ENCODE measurements at regions not wholly inside any gene's neighbourhood (a gene's known extent, or its start where the extent isn't known, plus 50 kb on each side); places are given as distances from the start of the nearest gene placed in this dataset.

DNA sequence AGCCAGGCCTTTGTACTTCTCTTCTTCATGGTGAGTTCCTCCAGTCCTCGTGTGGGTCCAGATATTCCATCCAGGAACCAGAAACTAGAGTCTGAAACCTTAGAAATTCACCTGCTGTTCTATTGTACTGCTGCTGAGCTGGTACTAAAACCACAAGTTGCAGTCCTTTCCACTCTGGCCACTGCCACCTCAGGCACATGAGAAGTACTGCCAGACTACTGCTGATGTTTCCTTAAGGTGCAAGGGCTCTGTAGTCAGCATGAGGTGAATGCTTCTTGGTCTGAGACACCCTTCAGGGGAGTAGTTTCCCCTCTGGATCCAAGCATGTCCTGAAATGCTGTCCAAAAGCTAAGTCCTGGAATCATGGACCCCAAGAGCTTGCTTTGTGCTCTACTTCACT, 399.6 kb upstream of the CT83 start:
- intact Hi-C loops (cut with DNase I; ENCODE audit: low total_unique reads) = no loop called here
- Histone ChIP-seq H3K9me3 (no peaks in the 10 kb centered on the region), H3K27me3 (no peaks in the 10 kb centered on the region), H3K4me3 (no peak overlapping the region), H3K27ac (no peak overlapping the region), H3K36me3 (no peaks in the 10 kb centered on the region), H3K4me1 (no peaks in the 10 kb centered on the region)
- TF ChIP-seq, protein P1, sequence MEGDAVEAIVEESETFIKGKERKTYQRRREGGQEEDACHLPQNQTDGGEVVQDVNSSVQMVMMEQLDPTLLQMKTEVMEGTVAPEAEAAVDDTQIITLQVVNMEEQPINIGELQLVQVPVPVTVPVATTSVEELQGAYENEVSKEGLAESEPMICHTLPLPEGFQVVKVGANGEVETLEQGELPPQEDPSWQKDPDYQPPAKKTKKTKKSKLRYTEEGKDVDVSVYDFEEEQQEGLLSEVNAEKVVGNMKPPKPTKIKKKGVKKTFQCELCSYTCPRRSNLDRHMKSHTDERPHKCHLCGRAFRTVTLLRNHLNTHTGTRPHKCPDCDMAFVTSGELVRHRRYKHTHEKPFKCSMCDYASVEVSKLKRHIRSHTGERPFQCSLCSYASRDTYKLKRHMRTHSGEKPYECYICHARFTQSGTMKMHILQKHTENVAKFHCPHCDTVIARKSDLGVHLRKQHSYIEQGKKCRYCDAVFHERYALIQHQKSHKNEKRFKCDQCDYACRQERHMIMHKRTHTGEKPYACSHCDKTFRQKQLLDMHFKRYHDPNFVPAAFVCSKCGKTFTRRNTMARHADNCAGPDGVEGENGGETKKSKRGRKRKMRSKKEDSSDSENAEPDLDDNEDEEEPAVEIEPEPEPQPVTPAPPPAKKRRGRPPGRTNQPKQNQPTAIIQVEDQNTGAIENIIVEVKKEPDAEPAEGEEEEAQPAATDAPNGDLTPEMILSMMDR (IDR thresholded peaks at IDR 0.05) = no peak
- TF ChIP-seq POLR2AphosphoS5 (IDR thresholded peaks at IDR 0.05) (no peak), POLR2A (IDR thresholded peaks at IDR 0.05) (no peak), EP300 (IDR thresholded peaks at IDR 0.05) (no peak)
- no peak for DNase-seq
- WGBS, 5 donors = 19 to 67% (median 35%) methylated on average over 1 of the region's 1 CpG

DNA sequence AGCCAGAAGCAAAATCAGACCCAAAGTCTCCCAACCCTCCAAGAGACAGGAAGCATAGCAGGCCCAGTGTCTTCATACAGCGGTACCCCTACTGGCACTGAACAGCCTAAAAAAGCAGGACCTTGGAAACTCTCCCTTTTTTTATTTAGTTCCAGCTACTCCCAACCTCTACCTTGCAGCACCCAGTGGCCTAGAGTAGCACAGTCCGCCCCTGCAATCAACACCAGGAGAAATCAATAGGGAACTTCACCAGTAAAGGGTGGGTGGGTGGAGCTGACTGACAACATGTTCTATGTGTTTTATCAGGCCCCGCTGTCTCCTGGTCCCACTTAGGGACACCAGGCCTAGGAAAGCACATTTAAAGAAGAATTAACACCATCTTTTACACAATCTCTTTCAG, 378.5 kb upstream of the CT83 start:
- Histone ChIP-seq H3K27ac (no peak overlapping the region), H3K4me1 (no peaks in the 10 kb centered on the region), H3K27me3 (peaks cover 0 to 3% (median 0%) of the 10 kb centered on the region in 3 donors), H3K4me3 (no peak overlapping the region), H3K36me3 (no peaks in the 10 kb centered on the region), H3K9me3 (peaks cover 0 to 5% (median 0%) of the 10 kb centered on the region in 4 donors)
- no peak for TF ChIP-seq POLR2A (IDR thresholded peaks at IDR 0.05)
- no peak for TF ChIP-seq POLR2AphosphoS5 (IDR thresholded peaks at IDR 0.05)
- WGBS, 5 donors = 56 to 91% (median 73%) methylated on average over 3 of the region's 3 CpGs
- intact Hi-C loops (cut with DNase I; ENCODE audit: low total_unique reads) = no loop called here
- DNase-seq = no peak

DNA sequence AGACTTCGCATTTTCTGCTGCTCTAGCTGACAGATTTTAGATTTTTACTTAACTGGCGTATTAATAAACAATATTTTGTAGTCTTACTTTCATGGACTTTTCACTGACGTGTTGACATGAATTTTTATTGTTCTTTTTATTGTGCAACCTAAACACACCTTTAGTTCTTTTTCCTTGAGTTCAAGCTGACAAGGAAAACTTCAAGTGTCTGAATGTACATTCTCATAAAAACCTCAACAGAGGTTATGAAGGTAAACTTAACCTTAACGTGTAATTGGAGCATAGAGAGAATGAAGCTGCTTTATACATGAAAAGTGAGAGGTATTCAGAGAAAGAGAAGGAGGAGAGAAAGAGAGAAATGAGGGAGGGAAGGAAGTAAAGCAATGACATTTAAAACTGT, 364.3 kb upstream of the CT83 start:
- no peak for DNase-seq
- Histone ChIP-seq H3K36me3 (no peaks in the 10 kb centered on the region), H3K27ac (no peak overlapping the region), H3K4me1 (no peaks in the 10 kb centered on the region), H3K4me3 (no peak overlapping the region), H3K9me3 (no peaks in the 10 kb centered on the region), H3K27me3 (no peaks in the 10 kb centered on the region)
- intact Hi-C loops (cut with DNase I; ENCODE audit: low total_unique reads) = no loop called here
- 57 to 84% (median 76%) methylated on average over 4 of the region's 4 CpGs for WGBS, 5 donors
- TF ChIP-seq POLR2A (IDR thresholded peaks at IDR 0.05) (no peak), POLR2AphosphoS5 (IDR thresholded peaks at IDR 0.05) (no peak), EP300 (IDR thresholded peaks at IDR 0.05) (no peak)
- TF ChIP-seq, protein P1 (IDR thresholded peaks at IDR 0.05) = no peak

DNA sequence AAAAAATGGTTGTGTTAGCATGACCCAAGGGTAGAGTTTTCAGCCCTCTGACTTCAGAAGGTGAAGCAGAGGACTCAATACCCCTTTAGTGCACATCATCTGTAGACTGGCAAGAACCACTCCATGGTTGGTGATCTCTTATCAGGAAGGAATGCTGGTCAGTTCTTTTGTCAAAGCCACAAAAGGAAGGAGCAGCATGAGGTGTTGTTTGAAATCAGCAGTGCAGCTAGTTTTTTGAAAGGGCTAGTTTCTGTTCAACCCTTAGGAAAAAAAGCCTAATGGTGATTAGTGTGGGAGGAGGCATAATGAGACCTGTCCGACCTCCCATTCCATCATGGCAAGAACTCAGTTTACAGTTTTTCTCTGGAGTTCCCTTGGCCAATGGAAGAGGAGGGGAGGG, 362.0 kb upstream of the CT83 start:
- H3K4me1 ChIP-seq = no peaks in the 10 kb centered on the region
- H3K36me3 ChIP-seq = no peaks in the 10 kb centered on the region
- intact Hi-C loops (cut with DNase I; ENCODE audit: low total_unique reads) = no loop called here
- DNase-seq = no peak
- TF ChIP-seq POLR2A (IDR thresholded peaks at IDR 0.05) = no peak
- no peak for TF ChIP-seq POLR2AphosphoS5 (IDR thresholded peaks at IDR 0.05)
- 40 to 71% (median 46%) methylated on average over 1 of the region's 1 CpG for WGBS, 5 donors
- no peaks in the 10 kb centered on the region for H3K27me3 ChIP-seq
- no peaks in the 10 kb centered on the region for H3K9me3 ChIP-seq
- H3K27ac ChIP-seq = no peak overlapping the region
- H3K4me3 ChIP-seq = no peak overlapping the region

DNA sequence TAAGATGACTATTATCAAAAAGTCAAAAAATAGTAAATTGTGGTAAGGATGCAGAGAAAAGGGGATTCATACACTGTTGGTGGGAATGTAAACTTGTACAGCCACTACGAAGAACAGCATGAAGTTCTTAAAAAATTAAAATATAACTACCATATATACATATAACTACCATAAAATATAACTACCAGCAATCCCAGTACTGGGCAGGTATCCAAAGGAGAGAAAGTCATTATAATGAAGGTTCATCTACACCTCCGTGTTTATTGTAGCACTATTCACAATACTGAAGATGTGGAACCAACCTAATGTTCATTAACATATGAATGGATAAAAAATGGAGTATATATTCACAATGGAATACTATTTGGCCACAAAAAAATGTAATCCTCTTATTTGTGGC, 360.9 kb upstream of the CT83 start:
- H3K4me3 ChIP-seq = no peak overlapping the region
- no peaks in the 10 kb centered on the region for H3K36me3 ChIP-seq
- DNase-seq = no peak
- H3K9me3 ChIP-seq = no peaks in the 10 kb centered on the region
- no peaks in the 10 kb centered on the region for H3K27me3 ChIP-seq
- WGBS, 5 donors = 55 to 83% (median 81%) methylated on average over 2 of the region's 2 CpGs
- no peak for TF ChIP-seq POLR2A (IDR thresholded peaks at IDR 0.05)
- TF ChIP-seq, protein P1 (IDR thresholded peaks at IDR 0.05) = no peak
- no peak for TF ChIP-seq POLR2AphosphoS5 (IDR thresholded peaks at IDR 0.05)
- TF ChIP-seq EP300 (IDR thresholded peaks at IDR 0.05) = no peak
- intact Hi-C loops (cut with DNase I; ENCODE audit: low total_unique reads) = no loop called here
- H3K4me1 ChIP-seq = no peaks in the 10 kb centered on the region
- H3K27ac ChIP-seq = no peak overlapping the region

All from stomach (tissue), 8 donors.